WTC11 (cell line): ENCODE measurements at regions not wholly inside any gene's neighbourhood (a gene's known extent, or its start where the extent isn't known, plus 50 kb on each side); places are given as distances from the start of the nearest gene placed in this dataset.

Source experiments
- ATF6 ChIP-seq: sonication (generic); formaldehyde crosslinking; IDR thresholded peaks from 2 replicates; pipeline ENCODE4 v1.8.1; 2023; ENCODE audit warnings: mild to moderate bottlenecking, missing genetic modification reagents
- CREM ChIP-seq: sonication (generic); formaldehyde crosslinking; IDR thresholded peaks from 2 replicates; pipeline ENCODE4 v1.8.1; 2022; ENCODE audit warnings: mild to moderate bottlenecking, missing genetic modification reagents, moderate library complexity
- ELF4 ChIP-seq: sonication (generic); formaldehyde crosslinking; IDR thresholded peaks from 2 replicates; pipeline ENCODE4 v1.8.1; 2022; ENCODE audit warnings: low read depth, mild to moderate bottlenecking, moderate library complexity, missing genetic modification reagents
- ETV6 ChIP-seq: sonication (generic); formaldehyde crosslinking; IDR thresholded peaks from 2 replicates; pipeline ENCODE4 v1.8.1; 2022; ENCODE audit warnings: mild to moderate bottlenecking, missing genetic modification reagents
- FOXP1 ChIP-seq: sonication (generic); formaldehyde crosslinking; IDR thresholded peaks from 2 replicates; pipeline ENCODE4 v1.8.0; 2022; ENCODE audit warnings: missing genetic modification reagents, mild to moderate bottlenecking, moderate library complexity, borderline replicate concordance
- FOXP4 ChIP-seq: sonication (generic); formaldehyde crosslinking; IDR thresholded peaks from 2 replicates; pipeline ENCODE4 v1.8.0; 2022; ENCODE audit warnings: mild to moderate bottlenecking, missing genetic modification reagents
- JUN ChIP-seq: sonication (generic); formaldehyde crosslinking; IDR thresholded peaks from 2 replicates; pipeline ENCODE4 v1.8.0; 2023; ENCODE audit warnings: mild to moderate bottlenecking, missing genetic modification reagents
- SP1 ChIP-seq: sonication (generic); formaldehyde crosslinking; conservative IDR thresholded peaks from 2 replicates; pipeline ENCODE4 v1.8.1; 2022; ENCODE audit warnings: missing genetic modification reagents
- ZNF263 ChIP-seq: sonication (generic); formaldehyde crosslinking; IDR thresholded peaks from 2 replicates; pipeline ENCODE4 v1.8.1; 2022; ENCODE audit warnings: low read depth, mild to moderate bottlenecking, moderate library complexity, missing genetic modification reagents
- TF ChIP-seq, protein P1 (sequence below): fragments of 200-600 bp; IDR thresholded peaks from 2 replicates; pipeline ENCODE4 v1.8.0; 2022; ENCODE audit warnings: antibody characterized with exemption
- TF ChIP-seq, protein P2 (sequence below): sonication (generic); formaldehyde crosslinking; IDR thresholded peaks from 2 replicates; pipeline ENCODE4 v1.8.1; 2023; ENCODE audit warnings: mild to moderate bottlenecking, missing genetic modification reagents, moderate library complexity
- TF ChIP-seq, protein P3 (sequence below): sonication (generic); formaldehyde crosslinking; IDR thresholded peaks from 2 replicates; pipeline ENCODE4 v1.8.1; 2022; ENCODE audit warnings: low read depth, mild to moderate bottlenecking, moderate library complexity, missing genetic modification reagents, borderline replicate concordance
- TF ChIP-seq, protein P4 (sequence below): sonication (generic); formaldehyde crosslinking; IDR thresholded peaks from 2 replicates; pipeline ENCODE4 v1.8.0; 2023; ENCODE audit warnings: mild to moderate bottlenecking, missing genetic modification reagents

GRCh38 chr22:23500508-23501260 lies 79.4 kb downstream of the IGLL1 start:
- TF ChIP-seq, protein P1, sequence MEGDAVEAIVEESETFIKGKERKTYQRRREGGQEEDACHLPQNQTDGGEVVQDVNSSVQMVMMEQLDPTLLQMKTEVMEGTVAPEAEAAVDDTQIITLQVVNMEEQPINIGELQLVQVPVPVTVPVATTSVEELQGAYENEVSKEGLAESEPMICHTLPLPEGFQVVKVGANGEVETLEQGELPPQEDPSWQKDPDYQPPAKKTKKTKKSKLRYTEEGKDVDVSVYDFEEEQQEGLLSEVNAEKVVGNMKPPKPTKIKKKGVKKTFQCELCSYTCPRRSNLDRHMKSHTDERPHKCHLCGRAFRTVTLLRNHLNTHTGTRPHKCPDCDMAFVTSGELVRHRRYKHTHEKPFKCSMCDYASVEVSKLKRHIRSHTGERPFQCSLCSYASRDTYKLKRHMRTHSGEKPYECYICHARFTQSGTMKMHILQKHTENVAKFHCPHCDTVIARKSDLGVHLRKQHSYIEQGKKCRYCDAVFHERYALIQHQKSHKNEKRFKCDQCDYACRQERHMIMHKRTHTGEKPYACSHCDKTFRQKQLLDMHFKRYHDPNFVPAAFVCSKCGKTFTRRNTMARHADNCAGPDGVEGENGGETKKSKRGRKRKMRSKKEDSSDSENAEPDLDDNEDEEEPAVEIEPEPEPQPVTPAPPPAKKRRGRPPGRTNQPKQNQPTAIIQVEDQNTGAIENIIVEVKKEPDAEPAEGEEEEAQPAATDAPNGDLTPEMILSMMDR: no peak
- TF ChIP-seq ATF6 (no peak), JUN (no peak), SP1 (no peak), ZNF263 (CRISPR knock-in tag) (no peak), ELF4 (no peak), CREM (CRISPR knock-in tag) (no peak), ETV6 (no peak), FOXP1 (no peak), FOXP4 (CRISPR knock-in tag) (no peak)
- TF ChIP-seq, protein P2, sequence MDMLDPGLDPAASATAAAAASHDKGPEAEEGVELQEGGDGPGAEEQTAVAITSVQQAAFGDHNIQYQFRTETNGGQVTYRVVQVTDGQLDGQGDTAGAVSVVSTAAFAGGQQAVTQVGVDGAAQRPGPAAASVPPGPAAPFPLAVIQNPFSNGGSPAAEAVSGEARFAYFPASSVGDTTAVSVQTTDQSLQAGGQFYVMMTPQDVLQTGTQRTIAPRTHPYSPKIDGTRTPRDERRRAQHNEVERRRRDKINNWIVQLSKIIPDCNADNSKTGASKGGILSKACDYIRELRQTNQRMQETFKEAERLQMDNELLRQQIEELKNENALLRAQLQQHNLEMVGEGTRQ: no peak
- TF ChIP-seq, protein P3, sequence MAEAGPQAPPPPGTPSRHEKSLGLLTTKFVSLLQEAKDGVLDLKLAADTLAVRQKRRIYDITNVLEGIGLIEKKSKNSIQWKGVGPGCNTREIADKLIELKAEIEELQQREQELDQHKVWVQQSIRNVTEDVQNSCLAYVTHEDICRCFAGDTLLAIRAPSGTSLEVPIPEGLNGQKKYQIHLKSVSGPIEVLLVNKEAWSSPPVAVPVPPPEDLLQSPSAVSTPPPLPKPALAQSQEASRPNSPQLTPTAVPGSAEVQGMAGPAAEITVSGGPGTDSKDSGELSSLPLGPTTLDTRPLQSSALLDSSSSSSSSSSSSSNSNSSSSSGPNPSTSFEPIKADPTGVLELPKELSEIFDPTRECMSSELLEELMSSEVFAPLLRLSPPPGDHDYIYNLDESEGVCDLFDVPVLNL (CRISPR knock-in tag): no peak
- TF ChIP-seq, protein P4, sequence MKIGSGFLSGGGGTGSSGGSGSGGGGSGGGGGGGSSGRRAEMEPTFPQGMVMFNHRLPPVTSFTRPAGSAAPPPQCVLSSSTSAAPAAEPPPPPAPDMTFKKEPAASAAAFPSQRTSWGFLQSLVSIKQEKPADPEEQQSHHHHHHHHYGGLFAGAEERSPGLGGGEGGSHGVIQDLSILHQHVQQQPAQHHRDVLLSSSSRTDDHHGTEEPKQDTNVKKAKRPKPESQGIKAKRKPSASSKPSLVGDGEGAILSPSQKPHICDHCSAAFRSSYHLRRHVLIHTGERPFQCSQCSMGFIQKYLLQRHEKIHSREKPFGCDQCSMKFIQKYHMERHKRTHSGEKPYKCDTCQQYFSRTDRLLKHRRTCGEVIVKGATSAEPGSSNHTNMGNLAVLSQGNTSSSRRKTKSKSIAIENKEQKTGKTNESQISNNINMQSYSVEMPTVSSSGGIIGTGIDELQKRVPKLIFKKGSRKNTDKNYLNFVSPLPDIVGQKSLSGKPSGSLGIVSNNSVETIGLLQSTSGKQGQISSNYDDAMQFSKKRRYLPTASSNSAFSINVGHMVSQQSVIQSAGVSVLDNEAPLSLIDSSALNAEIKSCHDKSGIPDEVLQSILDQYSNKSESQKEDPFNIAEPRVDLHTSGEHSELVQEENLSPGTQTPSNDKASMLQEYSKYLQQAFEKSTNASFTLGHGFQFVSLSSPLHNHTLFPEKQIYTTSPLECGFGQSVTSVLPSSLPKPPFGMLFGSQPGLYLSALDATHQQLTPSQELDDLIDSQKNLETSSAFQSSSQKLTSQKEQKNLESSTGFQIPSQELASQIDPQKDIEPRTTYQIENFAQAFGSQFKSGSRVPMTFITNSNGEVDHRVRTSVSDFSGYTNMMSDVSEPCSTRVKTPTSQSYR (CRISPR knock-in tag): no peak
